ENCODE measurements at regions not wholly inside any gene's neighbourhood (a gene's known extent, or its start where the extent isn't known, plus 50 kb on each side); places are given as distances from the start of the nearest gene placed in this dataset.

- TF ChIP-seq, protein P1, sequence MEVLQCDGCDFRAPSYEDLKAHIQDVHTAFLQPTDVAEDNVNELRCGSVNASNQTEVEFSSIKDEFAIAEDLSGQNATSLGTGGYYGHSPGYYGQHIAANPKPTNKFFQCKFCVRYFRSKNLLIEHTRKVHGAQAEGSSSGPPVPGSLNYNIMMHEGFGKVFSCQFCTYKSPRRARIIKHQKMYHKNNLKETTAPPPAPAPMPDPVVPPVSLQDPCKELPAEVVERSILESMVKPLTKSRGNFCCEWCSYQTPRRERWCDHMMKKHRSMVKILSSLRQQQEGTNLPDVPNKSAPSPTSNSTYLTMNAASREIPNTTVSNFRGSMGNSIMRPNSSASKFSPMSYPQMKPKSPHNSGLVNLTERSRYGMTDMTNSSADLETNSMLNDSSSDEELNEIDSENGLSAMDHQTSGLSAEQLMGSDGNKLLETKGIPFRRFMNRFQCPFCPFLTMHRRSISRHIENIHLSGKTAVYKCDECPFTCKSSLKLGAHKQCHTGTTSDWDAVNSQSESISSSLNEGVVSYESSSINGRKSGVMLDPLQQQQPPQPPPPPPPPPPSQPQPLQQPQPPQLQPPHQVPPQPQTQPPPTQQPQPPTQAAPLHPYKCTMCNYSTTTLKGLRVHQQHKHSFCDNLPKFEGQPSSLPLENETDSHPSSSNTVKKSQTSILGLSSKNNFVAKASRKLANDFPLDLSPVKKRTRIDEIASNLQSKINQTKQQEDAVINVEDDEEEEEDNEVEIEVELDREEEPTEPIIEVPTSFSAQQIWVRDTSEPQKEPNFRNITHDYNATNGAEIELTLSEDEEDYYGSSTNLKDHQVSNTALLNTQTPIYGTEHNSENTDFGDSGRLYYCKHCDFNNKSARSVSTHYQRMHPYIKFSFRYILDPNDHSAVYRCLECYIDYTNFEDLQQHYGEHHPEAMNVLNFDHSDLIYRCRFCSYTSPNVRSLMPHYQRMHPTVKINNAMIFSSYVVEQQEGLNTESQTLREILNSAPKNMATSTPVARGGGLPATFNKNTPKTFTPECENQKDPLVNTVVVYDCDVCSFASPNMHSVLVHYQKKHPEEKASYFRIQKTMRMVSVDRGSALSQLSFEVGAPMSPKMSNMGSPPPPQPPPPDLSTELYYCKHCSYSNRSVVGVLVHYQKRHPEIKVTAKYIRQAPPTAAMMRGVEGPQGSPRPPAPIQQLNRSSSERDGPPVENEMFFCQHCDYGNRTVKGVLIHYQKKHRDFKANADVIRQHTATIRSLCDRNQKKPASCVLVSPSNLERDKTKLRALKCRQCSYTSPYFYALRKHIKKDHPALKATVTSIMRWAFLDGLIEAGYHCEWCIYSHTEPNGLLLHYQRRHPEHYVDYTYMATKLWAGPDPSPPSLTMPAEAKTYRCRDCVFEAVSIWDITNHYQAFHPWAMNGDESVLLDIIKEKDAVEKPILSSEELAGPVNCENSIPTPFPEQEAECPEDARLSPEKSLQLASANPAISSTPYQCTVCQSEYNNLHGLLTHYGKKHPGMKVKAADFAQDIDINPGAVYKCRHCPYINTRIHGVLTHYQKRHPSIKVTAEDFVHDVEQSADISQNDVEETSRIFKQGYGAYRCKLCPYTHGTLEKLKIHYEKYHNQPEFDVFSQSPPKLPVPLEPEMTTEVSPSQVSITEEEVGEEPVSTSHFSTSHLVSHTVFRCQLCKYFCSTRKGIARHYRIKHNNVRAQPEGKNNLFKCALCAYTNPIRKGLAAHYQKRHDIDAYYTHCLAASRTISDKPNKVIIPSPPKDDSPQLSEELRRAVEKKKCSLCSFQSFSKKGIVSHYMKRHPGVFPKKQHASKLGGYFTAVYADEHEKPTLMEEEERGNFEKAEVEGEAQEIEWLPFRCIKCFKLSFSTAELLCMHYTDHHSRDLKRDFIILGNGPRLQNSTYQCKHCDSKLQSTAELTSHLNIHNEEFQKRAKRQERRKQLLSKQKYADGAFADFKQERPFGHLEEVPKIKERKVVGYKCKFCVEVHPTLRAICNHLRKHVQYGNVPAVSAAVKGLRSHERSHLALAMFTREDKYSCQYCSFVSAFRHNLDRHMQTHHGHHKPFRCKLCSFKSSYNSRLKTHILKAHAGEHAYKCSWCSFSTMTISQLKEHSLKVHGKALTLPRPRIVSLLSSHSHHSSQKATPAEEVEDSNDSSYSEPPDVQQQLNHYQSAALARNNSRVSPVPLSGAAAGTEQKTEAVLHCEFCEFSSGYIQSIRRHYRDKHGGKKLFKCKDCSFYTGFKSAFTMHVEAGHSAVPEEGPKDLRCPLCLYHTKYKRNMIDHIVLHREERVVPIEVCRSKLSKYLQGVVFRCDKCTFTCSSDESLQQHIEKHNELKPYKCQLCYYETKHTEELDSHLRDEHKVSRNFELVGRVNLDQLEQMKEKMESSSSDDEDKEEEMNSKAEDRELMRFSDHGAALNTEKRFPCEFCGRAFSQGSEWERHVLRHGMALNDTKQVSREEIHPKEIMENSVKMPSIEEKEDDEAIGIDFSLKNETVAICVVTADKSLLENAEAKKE (CRISPR knock-in tag; IDR thresholded peaks at IDR 0.05): no peak
- no peak for TF ChIP-seq EZH2 (IDR thresholded peaks at IDR 0.05; ENCODE audit: low read depth, unreplicated experiment)
- TF ChIP-seq, protein P2, sequence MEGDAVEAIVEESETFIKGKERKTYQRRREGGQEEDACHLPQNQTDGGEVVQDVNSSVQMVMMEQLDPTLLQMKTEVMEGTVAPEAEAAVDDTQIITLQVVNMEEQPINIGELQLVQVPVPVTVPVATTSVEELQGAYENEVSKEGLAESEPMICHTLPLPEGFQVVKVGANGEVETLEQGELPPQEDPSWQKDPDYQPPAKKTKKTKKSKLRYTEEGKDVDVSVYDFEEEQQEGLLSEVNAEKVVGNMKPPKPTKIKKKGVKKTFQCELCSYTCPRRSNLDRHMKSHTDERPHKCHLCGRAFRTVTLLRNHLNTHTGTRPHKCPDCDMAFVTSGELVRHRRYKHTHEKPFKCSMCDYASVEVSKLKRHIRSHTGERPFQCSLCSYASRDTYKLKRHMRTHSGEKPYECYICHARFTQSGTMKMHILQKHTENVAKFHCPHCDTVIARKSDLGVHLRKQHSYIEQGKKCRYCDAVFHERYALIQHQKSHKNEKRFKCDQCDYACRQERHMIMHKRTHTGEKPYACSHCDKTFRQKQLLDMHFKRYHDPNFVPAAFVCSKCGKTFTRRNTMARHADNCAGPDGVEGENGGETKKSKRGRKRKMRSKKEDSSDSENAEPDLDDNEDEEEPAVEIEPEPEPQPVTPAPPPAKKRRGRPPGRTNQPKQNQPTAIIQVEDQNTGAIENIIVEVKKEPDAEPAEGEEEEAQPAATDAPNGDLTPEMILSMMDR (conservative IDR thresholded peaks at IDR 0.05; ENCODE audit: low read depth in 2 of 2): no peak
- TF ChIP-seq STAT1 (IDR thresholded peaks at IDR 0.05; ENCODE audit: unreplicated experiment): no peak
- no peak for TF ChIP-seq EZH2phosphoT487 (IDR thresholded peaks at IDR 0.05; ENCODE audit: unreplicated experiment)
- no peak for TF ChIP-seq CREB1 (CRISPR knock-in tag; IDR thresholded peaks at IDR 0.05; ENCODE audit: low read depth)
- TF ChIP-seq POLR2AphosphoS5 (IDR thresholded peaks at IDR 0.05; ENCODE audit: low read depth): no peak
- TF ChIP-seq JUNB (IDR thresholded peaks at IDR 0.05; ENCODE audit: unreplicated experiment): no peak
Observed at GRCh38 chr17:70564006-70564620, 394.8 kb downstream of the KCNJ2 start (continued).

GRCh38 chr17:70569128-70569527 lies 399.8 kb downstream of the KCNJ2 start:
- Histone ChIP-seq H3K4me3 (no peak overlapping the region), H3K36me3 (ENCODE audit: insufficient read depth) (no peaks in the 10 kb centered on the region), H2AFZ (no peak overlapping the region), H3K79me2 (replicated peaks; ENCODE audit: insufficient read depth) (no peaks in the 10 kb centered on the region), H3K4me2 (no peak overlapping the region), H3K9me2 (ENCODE audit: insufficient read depth) (no peaks in the 10 kb centered on the region), H3K27me3 (ENCODE audit: insufficient read depth) (no peaks in the 10 kb centered on the region), H4K20me1 (replicated peaks; ENCODE audit: insufficient read depth) (no peaks in the 10 kb centered on the region), H3K4me1 (ENCODE audit: insufficient read depth) (no peaks in the 10 kb centered on the region), H3F3A (replicated peaks; ENCODE audit: low read depth) (no peaks in the 10 kb centered on the region), H3K27ac (ENCODE audit: low read depth) (no peak overlapping the region)
- ATAC-seq (no peak), DNase-seq (ENCODE audit: low spot score) (no peak)
- Mint-ChIP-seq H3K9me3 (no peaks in the 10 kb centered on the region), H3K27ac (no peak overlapping the region), H3K27me3 (ENCODE audit: insufficient read depth, low read depth, poor library complexity) (no peaks in the 10 kb centered on the region), H3K4me3 (no peak overlapping the region), H3K4me1 (0 out of 3 replicates have a peak, but pooled peaks cover 7% of the 10 kb centered on the region), H3K36me3 (ENCODE audit: low read depth) (no peaks in the 10 kb centered on the region)
- TF ChIP-seq, protein P3, sequence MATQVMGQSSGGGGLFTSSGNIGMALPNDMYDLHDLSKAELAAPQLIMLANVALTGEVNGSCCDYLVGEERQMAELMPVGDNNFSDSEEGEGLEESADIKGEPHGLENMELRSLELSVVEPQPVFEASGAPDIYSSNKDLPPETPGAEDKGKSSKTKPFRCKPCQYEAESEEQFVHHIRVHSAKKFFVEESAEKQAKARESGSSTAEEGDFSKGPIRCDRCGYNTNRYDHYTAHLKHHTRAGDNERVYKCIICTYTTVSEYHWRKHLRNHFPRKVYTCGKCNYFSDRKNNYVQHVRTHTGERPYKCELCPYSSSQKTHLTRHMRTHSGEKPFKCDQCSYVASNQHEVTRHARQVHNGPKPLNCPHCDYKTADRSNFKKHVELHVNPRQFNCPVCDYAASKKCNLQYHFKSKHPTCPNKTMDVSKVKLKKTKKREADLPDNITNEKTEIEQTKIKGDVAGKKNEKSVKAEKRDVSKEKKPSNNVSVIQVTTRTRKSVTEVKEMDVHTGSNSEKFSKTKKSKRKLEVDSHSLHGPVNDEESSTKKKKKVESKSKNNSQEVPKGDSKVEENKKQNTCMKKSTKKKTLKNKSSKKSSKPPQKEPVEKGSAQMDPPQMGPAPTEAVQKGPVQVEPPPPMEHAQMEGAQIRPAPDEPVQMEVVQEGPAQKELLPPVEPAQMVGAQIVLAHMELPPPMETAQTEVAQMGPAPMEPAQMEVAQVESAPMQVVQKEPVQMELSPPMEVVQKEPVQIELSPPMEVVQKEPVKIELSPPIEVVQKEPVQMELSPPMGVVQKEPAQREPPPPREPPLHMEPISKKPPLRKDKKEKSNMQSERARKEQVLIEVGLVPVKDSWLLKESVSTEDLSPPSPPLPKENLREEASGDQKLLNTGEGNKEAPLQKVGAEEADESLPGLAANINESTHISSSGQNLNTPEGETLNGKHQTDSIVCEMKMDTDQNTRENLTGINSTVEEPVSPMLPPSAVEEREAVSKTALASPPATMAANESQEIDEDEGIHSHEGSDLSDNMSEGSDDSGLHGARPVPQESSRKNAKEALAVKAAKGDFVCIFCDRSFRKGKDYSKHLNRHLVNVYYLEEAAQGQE (IDR thresholded peaks at IDR 0.05; ENCODE audit: unreplicated experiment): no peak
- TF ChIP-seq, protein P4, sequence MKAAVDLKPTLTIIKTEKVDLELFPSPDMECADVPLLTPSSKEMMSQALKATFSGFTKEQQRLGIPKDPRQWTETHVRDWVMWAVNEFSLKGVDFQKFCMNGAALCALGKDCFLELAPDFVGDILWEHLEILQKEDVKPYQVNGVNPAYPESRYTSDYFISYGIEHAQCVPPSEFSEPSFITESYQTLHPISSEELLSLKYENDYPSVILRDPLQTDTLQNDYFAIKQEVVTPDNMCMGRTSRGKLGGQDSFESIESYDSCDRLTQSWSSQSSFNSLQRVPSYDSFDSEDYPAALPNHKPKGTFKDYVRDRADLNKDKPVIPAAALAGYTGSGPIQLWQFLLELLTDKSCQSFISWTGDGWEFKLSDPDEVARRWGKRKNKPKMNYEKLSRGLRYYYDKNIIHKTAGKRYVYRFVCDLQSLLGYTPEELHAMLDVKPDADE (IDR thresholded peaks at IDR 0.05): no peak
- TF ChIP-seq, protein P2 (conservative IDR thresholded peaks at IDR 0.05; ENCODE audit: low read depth in 2 of 2): no peak

All from GM23338 (cell line).